DND-41 (cell line): ENCODE measurements at regions not wholly inside any gene's neighbourhood (a gene's known extent, or its start where the extent isn't known, plus 50 kb on each side); places are given as distances from the start of the nearest gene placed in this dataset.

Experiments
- CTCF ChIP-seq: IDR thresholded peaks from 2 replicates; pipeline ENCODE4 v1.5.1; 2012; ENCODE audit warnings: borderline replicate concordance, low read length, moderate library complexity, mild to moderate bottlenecking; ENCODE audit not compliant: poor library complexity, severe bottlenecking; ENCODE audit errors: extremely low read depth
- EZH2 ChIP-seq: IDR thresholded peaks from 3 replicates; pipeline ENCODE4 v1.6.1; 2012; ENCODE audit warnings: borderline replicate concordance, low read depth, mild to moderate bottlenecking, moderate library complexity, low read length, inconsistent platforms; ENCODE audit not compliant: severe bottlenecking

DNA sequence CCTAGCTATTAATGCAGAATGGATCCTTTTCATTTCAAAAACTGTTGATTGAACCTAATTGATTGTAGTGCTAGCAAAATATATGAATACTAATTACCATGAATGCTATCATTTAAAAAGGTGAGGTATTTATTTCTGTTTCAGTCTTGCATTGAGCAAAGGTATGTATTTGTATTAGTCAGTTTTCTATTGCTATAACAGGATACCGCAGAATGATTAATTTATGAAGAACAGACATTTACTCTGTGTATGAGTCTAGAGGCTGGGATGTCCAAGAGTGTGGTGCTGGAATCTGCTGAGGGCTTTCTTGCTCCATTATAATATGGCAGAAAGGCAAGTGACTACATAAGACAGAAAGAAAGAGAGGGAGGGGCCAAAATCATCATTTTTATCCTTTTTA lies 199.2 kb downstream of the KIF20B start:
- TF ChIP-seq CTCF = no peak
- TF ChIP-seq EZH2 = no peak
